SH-SY5Y (cell line): ENCODE measurements at regions not wholly inside any gene's neighbourhood (a gene's known extent, or its start where the extent isn't known, plus 50 kb on each side); places are given as distances from the start of the nearest gene placed in this dataset.

Experiments
- GATA2 ChIP-seq: IDR thresholded peaks from 2 replicates; pipeline ENCODE4 v1.6.1; 2011; ENCODE audit warnings: mild to moderate bottlenecking, low read depth, low read length
- GATA3 ChIP-seq: IDR thresholded peaks from 2 replicates; pipeline ENCODE4 v1.6.1; 2011; ENCODE audit warnings: low read depth, mild to moderate bottlenecking, low read length, moderate library complexity

DNA sequence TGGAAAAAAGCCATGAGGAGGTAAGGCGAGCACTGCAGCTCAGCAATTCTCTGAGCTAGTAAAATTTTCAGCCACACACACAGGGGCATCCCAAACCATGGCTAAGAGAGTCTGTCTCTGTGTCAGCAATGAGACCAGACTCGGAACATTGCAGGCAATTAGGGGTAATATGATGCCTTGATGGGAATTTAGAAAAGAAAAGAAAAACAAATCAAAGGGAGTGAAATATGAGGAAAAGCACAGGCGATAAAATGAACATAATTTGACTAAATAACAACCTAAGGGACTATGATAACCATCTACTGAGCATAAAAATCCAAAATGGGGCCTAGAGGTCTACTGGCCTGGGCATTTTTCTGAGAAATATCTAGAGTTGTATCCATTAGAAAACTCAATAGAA is 546.0 kb upstream of the PSMD7 start:
- TF ChIP-seq GATA2, result no peak; the same call in 1 of the 2 replicates
- peak; percentile 37; the same call in 1 of the 2 replicates for TF ChIP-seq GATA3
